Epidermal melanocyte (primary cell): ENCODE measurements at regions not wholly inside any gene's neighbourhood (a gene's known extent, or its start where the extent isn't known, plus 50 kb on each side); places are given as distances from the start of the nearest gene placed in this dataset.

Source experiments
- DNase-seq: peaks from one replicate; pipeline ENCODE4 v3.0.0; 2011; ENCODE audit warnings: low spot score; ENCODE audit not compliant: insufficient read length

- DNase-seq, result no peak
Measured at GRCh38 chr7:10239695-10240345, 733.9 kb upstream of the PHF14 start.

GRCh38 chr7:10245406-10245805 is 728.3 kb upstream of the PHF14 start:
- no peak for DNase-seq

GRCh38 chr7:10257438-10257837 is 716.2 kb upstream of the PHF14 start:
- DNase-seq, result no peak

DNA sequence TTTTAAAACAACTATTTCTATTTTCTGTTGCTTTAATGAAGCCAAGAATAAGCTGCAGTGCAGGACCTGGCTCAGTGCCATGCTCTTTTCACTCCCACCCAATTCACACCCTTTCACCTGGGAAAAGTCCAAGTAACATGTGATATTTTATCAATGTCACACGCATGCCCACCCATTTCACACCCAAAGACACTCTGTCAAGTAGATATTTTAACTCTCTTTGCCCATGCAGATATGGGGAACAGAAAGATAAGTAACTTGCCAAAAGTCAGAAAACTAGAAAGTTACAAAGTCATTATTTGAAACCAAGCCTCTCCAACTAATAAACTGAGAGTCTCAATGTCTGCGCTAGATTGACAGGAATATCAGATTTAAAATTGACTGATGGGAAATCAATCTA is 706.7 kb upstream of the PHF14 start:
- DNase-seq, result no peak

GRCh38 chr7:10268034-10268433 is 705.6 kb upstream of the PHF14 start:
- DNase-seq, result no peak

- DNase-seq, result no peak
Measured at GRCh38 chr7:10282909-10283308, 690.8 kb upstream of the PHF14 start.

GRCh38 chr7:10284001-10284400 is 689.7 kb upstream of the PHF14 start:
- DNase-seq, result no peak

GRCh38 chr7:10299384-10299783 is 674.3 kb upstream of the PHF14 start:
- DNase-seq, result no peak

- DNase-seq, result no peak
Measured at GRCh38 chr7:10300577-10300976, 673.1 kb upstream of the PHF14 start.

- no peak for DNase-seq
Measured at GRCh38 chr7:10308276-10308675, 665.4 kb upstream of the PHF14 start.

- DNase-seq, result no peak
Measured at GRCh38 chr7:10312942-10313341, 660.7 kb upstream of the PHF14 start.

DNA sequence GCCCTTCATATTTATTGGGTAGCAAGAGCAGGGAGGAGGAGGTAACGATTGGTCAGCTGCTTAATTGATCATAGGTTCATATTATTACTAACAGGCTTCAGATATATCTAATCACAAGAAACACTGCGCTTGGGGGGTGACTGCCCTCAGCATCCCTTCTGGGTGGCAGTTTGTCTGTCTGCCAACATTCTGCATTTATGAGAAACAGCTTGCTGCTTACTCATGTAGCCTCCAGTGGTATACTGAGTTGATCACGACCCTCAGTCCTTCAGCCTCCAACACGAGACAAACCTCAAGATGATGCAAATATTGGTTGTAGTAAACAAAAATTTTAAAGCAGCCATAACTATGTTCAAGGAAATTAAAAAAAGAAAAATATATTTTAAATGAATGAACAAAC is 657.8 kb upstream of the PHF14 start:
- DNase-seq, result no peak

DNA sequence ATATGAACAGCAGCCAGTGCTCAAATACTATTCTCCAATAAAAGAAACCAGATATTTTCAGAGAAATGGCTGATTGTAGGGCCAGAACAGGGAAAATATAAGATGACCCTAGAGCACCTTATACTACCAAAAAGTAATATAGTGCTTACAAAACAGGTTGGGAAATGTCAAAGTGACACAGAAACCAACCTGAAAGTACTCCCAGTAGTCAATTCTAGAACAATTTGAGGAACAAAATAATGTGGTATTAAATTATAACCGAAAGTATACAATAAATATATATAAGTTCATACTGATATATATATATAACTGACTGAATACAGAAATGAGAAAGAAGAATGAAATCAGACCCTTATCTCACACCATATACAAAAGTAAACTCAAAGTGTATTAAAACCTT is 657.2 kb upstream of the PHF14 start:
- no peak for DNase-seq

DNA sequence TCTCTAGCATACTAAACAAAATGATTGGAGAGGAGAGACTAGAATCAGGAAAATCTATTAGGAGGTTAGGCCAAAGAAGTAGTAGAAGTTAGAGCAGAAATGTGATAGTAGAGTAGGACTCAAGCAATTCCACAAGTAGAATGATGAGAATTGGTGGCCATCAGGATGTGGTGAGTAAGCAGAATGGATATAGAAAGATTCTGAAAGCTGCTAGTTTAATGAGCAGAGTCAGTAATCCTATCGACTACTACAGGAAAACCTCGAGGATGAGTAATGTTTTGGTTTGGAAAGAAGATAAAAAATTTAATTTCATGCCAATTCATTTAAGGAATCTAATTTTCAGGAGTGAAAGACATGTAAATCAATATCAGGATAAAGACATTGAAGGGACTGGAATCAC is 648.3 kb upstream of the PHF14 start:
- DNase-seq, result no peak

GRCh38 chr7:10343108-10343507 is 630.6 kb upstream of the PHF14 start:
- no peak for DNase-seq

- no peak for DNase-seq
Measured at GRCh38 chr7:10346032-10346431, 627.6 kb upstream of the PHF14 start.

- DNase-seq, result no peak
Measured at GRCh38 chr7:10355816-10356215, 617.9 kb upstream of the PHF14 start.

GRCh38 chr7:10360050-10360449 is 613.6 kb upstream of the PHF14 start:
- DNase-seq, result no peak

DNA sequence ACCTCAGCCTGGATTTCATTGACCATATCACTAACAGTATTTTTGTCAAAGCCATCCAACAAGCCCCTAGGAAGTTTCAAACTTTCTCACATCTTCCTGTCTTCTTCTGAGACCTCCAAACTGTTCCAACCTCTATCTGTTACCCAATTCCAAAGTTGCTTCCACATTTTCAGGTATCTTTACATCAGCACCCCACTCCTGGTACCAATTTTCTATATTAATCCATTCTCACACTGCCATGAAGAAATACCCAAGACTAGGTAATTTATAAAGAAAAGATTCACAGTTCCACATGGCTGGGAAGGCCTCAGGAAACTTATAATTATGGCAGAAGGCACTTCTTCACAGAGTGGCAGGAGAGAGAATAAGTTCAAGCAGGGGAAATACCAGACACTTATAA is 571.9 kb upstream of the PHF14 start:
- DNase-seq, result no peak

GRCh38 chr7:10412422-10413019 is 561.2 kb upstream of the PHF14 start:
- DNase-seq, result no peak

- DNase-seq, result no peak
Measured at GRCh38 chr7:10418985-10419384, 554.7 kb upstream of the PHF14 start.

GRCh38 chr7:10429031-10429430 is 544.6 kb upstream of the PHF14 start:
- no peak for DNase-seq

DNA sequence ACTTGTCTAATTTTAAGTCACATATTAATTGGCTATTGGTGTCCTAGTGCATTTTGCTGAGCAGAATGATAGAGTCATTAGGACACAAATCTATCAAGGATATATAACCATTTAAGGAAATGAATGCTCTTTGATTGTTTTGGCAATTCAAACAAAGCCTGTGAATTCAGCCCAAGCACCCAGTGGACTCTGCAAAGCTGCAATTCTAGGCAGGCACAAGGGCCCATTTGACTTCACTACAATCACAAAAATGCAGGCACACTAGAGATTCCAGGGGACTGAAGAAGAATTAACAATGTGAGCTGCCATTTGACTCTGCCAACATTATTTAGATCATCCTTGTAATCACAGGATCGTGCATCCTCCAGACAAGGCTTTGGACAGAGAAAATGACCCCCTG is 544.2 kb upstream of the PHF14 start:
- DNase-seq, result no peak

GRCh38 chr7:10436302-10436701 is 537.4 kb upstream of the PHF14 start:
- no peak for DNase-seq
